Keratinocyte (primary cell): ENCODE measurements at regions not wholly inside any gene's neighbourhood (a gene's known extent, or its start where the extent isn't known, plus 50 kb on each side); places are given as distances from the start of the nearest gene placed in this dataset.

Source experiments
- CTCF ChIP-seq, 3 experiments: IDR thresholded peaks in 1 of 3; conservative IDR thresholded peaks in 1 of 3; optimal IDR thresholded peaks in 1 of 3; 2 replicates in 2 of 3; 3 replicates in 1 of 3; pipeline versions ENCODE3 to v1.5.1; 2011; ENCODE audit warnings: low read length in 3 of 3, mild to moderate bottlenecking in 3 of 3, moderate library complexity in 2 of 3, control low read depth in 1 of 3, inconsistent platforms in 1 of 3; ENCODE audit not compliant: insufficient read depth in 2 of 3; ENCODE audit errors: extremely low read depth in 1 of 3
- EZH2 ChIP-seq: IDR thresholded peaks from one replicate; pipeline ENCODE4 v1.6.1; 2012; ENCODE audit warnings: inconsistent platforms, mild to moderate bottlenecking, low read length, moderate library complexity

GRCh38 chr7:21108182-21108581, 319.7 kb upstream of the SP4 start:
- TF ChIP-seq CTCF (optimal IDR thresholded peaks at IDR 0.05 in 1 of 3, IDR thresholded peaks at IDR 0.05 in 1 of 3, conservative IDR thresholded peaks at IDR 0.05 in 1 of 3; ENCODE audit: extremely low read depth in 1 of 3, insufficient read depth in 2 of 3, low read length in 3 of 3): no peak
- TF ChIP-seq EZH2: no peak
